HFFc6 (cell line): ENCODE measurements at regions not wholly inside any gene's neighbourhood (a gene's known extent, or its start where the extent isn't known, plus 50 kb on each side); places are given as distances from the start of the nearest gene placed in this dataset.
"Not testable (repeated sequence)": the region's sequence is repeated elsewhere in the genome, so short reads cannot be mapped to it uniquely, and the experiment has no call there.

Experiments
- DNase-seq: peaks from one replicate; pipeline ENCODE4 v3.0.0-alpha.2; 2018
- H3K27ac Mint-ChIP-seq: 2 replicates; pipeline ENCODE4 v1.8.0; 2020; ENCODE audit warnings: mild to moderate bottlenecking, mixed read lengths
- H3K27me3 Mint-ChIP-seq: 2 replicates; pipeline ENCODE4 v1.8.0; 2021; ENCODE audit warnings: mild to moderate bottlenecking, moderate library complexity, mixed read lengths; ENCODE audit not compliant: insufficient read depth
- H3K36me3 Mint-ChIP-seq: 2 replicates; pipeline ENCODE4 v1.8.0; 2021; ENCODE audit warnings: low read depth, mixed read lengths
- H3K4me1 Mint-ChIP-seq: 2 replicates; pipeline ENCODE4 v1.8.0; 2020; ENCODE audit warnings: low read depth, mixed read lengths
- H3K4me3 Mint-ChIP-seq: 2 replicates; pipeline ENCODE4 v1.8.0; 2020; ENCODE audit warnings: mild to moderate bottlenecking, moderate library complexity, mixed read lengths
- H3K9me3 Mint-ChIP-seq: 2 replicates; pipeline ENCODE4 v1.8.0; 2020; ENCODE audit warnings: mild to moderate bottlenecking, mixed read lengths
- TF ChIP-seq, protein P1 (sequence below): fragments of 200-600 bp; sonication (generic); IDR thresholded peaks from 2 replicates; pipeline ENCODE4 v1.5.0; 2021; ENCODE audit warnings: antibody characterized with exemption, mild to moderate bottlenecking

DNA sequence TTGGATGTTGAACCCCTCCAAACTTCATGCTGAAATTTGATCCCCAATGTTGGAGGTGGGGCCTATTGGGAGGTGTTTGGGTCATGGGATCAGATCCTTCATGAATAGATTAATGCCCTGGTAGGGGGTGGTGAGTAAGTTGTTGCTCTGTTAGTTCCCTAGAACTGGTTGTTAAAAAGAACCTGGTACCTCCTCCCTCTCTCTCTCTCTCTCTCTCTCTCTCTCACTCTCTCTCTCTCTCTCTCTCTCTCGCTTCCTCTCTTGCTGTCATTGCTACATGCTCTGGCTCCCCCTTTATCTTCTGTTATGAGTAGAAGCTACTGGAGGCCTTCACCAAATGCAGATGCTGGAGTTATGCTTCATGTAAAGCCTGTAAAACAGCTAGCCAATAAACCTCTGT, 498.2 kb upstream of the NR5A2 start:
- Mint-ChIP-seq H3K4me3 (no peak overlapping the region), H3K9me3 (peaks cover 11% of the 10 kb centered on the region), H3K27ac (no peak overlapping the region), H3K27me3 (peaks cover 5% of the 10 kb centered on the region; the same call in 1 of the 2 replicates), H3K36me3 (no peaks in the 10 kb centered on the region), H3K4me1 (no peaks in the 10 kb centered on the region)
- TF ChIP-seq, protein P1, sequence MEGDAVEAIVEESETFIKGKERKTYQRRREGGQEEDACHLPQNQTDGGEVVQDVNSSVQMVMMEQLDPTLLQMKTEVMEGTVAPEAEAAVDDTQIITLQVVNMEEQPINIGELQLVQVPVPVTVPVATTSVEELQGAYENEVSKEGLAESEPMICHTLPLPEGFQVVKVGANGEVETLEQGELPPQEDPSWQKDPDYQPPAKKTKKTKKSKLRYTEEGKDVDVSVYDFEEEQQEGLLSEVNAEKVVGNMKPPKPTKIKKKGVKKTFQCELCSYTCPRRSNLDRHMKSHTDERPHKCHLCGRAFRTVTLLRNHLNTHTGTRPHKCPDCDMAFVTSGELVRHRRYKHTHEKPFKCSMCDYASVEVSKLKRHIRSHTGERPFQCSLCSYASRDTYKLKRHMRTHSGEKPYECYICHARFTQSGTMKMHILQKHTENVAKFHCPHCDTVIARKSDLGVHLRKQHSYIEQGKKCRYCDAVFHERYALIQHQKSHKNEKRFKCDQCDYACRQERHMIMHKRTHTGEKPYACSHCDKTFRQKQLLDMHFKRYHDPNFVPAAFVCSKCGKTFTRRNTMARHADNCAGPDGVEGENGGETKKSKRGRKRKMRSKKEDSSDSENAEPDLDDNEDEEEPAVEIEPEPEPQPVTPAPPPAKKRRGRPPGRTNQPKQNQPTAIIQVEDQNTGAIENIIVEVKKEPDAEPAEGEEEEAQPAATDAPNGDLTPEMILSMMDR, result no peak
- no peak for DNase-seq

DNA sequence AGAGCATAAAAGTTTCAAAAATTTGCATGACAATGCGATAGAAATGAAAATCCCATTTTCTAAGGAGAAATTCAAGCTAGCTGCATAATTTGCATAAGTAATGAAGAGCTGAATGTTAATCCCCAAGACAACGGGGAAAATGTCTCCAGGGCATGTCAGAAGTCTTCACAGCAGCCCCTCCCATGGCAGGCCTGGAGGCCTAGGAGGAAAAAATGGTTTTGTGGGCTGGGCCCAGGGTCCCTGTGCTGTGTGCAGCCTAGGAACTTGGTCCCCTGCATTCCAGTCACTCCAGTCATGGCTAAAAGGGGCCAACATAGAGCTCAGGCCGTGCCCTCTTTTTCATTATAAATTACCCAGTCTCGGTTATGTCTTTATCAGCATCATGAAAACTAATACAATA, 494.1 kb upstream of the NR5A2 start:
- H3K9me3 Mint-ChIP-seq, result peaks cover 29% of the 10 kb centered on the region
- H3K4me3 Mint-ChIP-seq, H3K4me1 Mint-ChIP-seq, H3K36me3 Mint-ChIP-seq, H3K27ac Mint-ChIP-seq, DNase-seq: not testable (repeated sequence)
- peaks cover 11% of the 10 kb centered on the region; the same call in 1 of the 2 replicates for H3K27me3 Mint-ChIP-seq

DNA sequence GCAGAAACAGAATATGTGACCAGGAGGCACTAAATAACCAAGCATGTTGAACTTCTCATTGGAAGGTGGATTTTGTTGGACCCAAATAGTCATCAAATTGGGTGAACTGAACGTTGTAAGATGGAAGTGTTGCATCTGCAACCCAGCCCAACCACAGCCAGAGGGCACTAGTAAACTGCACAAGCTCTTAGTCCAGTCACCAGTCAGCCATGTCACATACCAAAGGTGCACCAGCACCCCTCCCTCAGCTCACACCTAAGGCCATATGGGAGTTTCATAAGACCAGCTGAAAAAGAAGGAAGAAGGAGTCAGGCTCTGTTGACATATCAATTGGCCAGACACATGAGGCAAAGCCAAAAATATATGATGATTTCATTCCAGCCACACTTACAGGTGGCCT, 481.7 kb upstream of the NR5A2 start:
- 0 out of 2 replicates have a peak, but pooled peaks cover 2% of the 10 kb centered on the region for H3K27me3 Mint-ChIP-seq
- H3K27ac Mint-ChIP-seq, result no peak overlapping the region
- TF ChIP-seq, protein P1, result peak; percentile 60
- H3K36me3 Mint-ChIP-seq, result no peaks in the 10 kb centered on the region
- H3K4me1 Mint-ChIP-seq, result peaks cover 13% of the 10 kb centered on the region
- H3K9me3 Mint-ChIP-seq, result no peaks in the 10 kb centered on the region
- peak; percentile 8 for DNase-seq
- H3K4me3 Mint-ChIP-seq, result no peak overlapping the region

DNA sequence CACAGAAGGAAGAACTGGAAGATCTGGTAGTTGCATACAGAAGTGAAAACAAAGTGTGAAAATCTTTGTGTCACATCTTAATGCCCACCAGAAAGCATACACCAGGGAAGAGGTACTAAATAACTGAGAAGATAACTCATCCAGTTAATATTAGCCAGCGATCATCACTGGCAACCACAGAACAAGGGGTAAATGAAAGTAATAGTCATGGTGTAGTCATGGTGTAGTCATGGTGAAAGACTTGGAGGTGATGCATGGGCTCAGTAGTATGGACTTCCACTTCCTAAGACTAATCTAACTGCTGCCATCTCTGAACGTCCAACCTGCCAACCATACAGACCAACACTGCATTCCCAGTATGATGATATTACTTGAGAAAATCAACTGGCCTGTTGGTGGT, 481.2 kb upstream of the NR5A2 start:
- peak; percentile 51 for DNase-seq
- TF ChIP-seq, protein P1, result no peak
- H3K27me3 Mint-ChIP-seq, result 0 out of 2 replicates have a peak, but pooled peaks cover 2% of the 10 kb centered on the region

DNA sequence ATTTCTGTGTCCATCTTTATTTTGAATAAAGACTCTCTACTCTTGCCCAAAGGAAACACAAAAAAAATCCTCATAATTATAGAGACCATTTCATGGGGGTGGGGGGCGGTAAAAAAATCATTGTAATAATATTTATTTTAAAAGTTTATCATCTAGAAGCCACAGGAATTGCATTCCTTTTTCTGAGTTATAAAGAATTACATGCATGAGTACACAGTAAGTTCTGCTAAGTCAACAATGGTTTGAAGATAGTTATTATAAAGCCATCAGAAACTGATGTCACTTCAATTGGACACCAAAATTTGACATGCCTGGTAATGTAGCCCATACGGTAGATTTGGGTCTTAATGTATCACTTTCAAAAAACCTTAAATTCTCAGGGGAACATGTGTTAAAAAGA, 478.1 kb upstream of the NR5A2 start:
- TF ChIP-seq, protein P1, result no peak
- Mint-ChIP-seq H3K27me3 (no peaks in the 10 kb centered on the region; the same call in none of the 2 replicates), H3K4me1 (peaks cover 13% of the 10 kb centered on the region), H3K4me3 (no peak overlapping the region), H3K27ac (no peak overlapping the region), H3K36me3 (no peaks in the 10 kb centered on the region), H3K9me3 (no peaks in the 10 kb centered on the region)
- no peak for DNase-seq

More for the DNA sequence above, 481.2 kb upstream of the NR5A2 start:
- peaks cover 13% of the 10 kb centered on the region for H3K4me1 Mint-ChIP-seq
- H3K36me3 Mint-ChIP-seq, result no peaks in the 10 kb centered on the region
- no peaks in the 10 kb centered on the region for H3K9me3 Mint-ChIP-seq
- H3K4me3 Mint-ChIP-seq, result no peak overlapping the region; the same call in 1 of the 2 replicates
- no peak overlapping the region for H3K27ac Mint-ChIP-seq

DNA sequence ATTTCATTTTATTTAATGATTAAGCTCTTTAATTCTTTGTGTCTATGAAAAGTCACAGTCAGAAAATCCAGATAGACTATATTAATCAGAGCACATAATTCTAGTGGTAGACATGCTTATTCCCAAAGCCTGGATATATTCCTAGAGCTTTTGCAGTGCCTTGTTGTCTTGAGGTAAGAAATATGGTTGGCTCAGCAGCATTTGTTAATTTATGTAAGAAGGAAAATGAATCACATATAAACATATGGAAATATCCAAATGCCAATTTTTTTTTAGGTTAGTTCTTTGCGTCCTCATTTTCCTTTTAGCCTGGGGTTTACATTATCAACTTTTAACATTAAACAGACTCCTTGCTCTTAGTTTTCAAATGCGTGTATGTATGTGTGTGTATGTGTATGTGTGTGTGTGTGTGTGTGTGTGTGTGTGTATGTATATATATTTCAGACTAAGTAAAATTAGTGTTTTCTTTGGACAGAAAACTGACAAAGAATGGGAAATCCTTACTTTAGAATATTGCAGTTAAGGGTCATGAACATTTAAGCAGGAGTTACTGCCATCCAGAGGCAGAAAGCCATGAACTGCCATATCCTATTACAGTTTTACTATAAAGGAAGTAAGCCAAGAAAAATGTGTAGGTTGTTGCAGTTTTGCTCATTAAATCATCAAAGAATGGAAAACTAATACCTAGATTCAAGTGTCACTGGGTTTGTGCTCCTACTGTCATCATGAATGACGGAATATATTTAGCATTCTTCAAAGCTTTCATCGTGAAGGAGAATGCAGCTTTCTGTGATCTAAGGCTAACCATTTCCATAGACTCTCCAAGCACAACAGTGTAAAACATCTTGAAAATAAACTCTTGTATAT, 477.1 kb upstream of the NR5A2 start:
- Mint-ChIP-seq H3K36me3 (no peaks in the 10 kb centered on the region), H3K9me3 (no peaks in the 10 kb centered on the region), H3K27ac (no peak overlapping the region), H3K4me3 (no peak overlapping the region), H3K4me1 (peaks cover 13% of the 10 kb centered on the region), H3K27me3 (no peaks in the 10 kb centered on the region; the same call in none of the 2 replicates)
- no peak for DNase-seq
- TF ChIP-seq, protein P1, result peak; percentile 32; the same call in 1 of the 2 replicates
